ENCODE measurements at regions not wholly inside any gene's neighbourhood (a gene's known extent, or its start where the extent isn't known, plus 50 kb on each side); places are given as distances from the start of the nearest gene placed in this dataset.

GRCh38 chr1:182293119-182293589, 98.4 kb downstream of the GLUL start:
- DNase-seq: no peak

GRCh38 chr1:182292193-182292741, 99.3 kb downstream of the GLUL start:
- DNase-seq: no peak

- no peak for DNase-seq
Observed at GRCh38 chr1:182291584-182292192, 99.9 kb downstream of the GLUL start.

GRCh38 chr1:182288749-182289604, 102.6 kb downstream of the GLUL start:
- no peak for DNase-seq

- no peak for DNase-seq
Observed at GRCh38 chr1:182286761-182287160, 104.8 kb downstream of the GLUL start.

GRCh38 chr1:182283746-182284544, 107.6 kb downstream of the GLUL start:
- DNase-seq: no peak

GRCh38 chr1:182281541-182281940, 110.0 kb downstream of the GLUL start:
- no peak for DNase-seq

GRCh38 chr1:182280504-182280900, 111.1 kb downstream of the GLUL start:
- peak; percentile 32 for DNase-seq

GRCh38 chr1:182279724-182280503, 111.7 kb downstream of the GLUL start:
- peak; percentile 50 for DNase-seq

- no peak for DNase-seq
Observed at GRCh38 chr1:182279302-182279701, 112.3 kb downstream of the GLUL start.

GRCh38 chr1:182278144-182279054, 113.2 kb downstream of the GLUL start:
- no peak for DNase-seq

- no peak for DNase-seq
Observed at GRCh38 chr1:182275271-182275670, 116.3 kb downstream of the GLUL start.

GRCh38 chr1:182274618-182275017, 117.0 kb downstream of the GLUL start:
- DNase-seq: no peak

- DNase-seq: no peak
Observed at GRCh38 chr1:182270731-182271130, 120.9 kb downstream of the GLUL start.

- DNase-seq: no peak
Observed at GRCh38 chr1:182269097-182269496, 122.5 kb downstream of the GLUL start.

- no peak for DNase-seq
Observed at GRCh38 chr1:182268669-182269068, 122.9 kb downstream of the GLUL start.

GRCh38 chr1:182264185-182264584, 127.4 kb downstream of the GLUL start:
- no peak for DNase-seq

GRCh38 chr1:182263706-182264105, 127.9 kb downstream of the GLUL start:
- no peak for DNase-seq

GRCh38 chr1:182262425-182262824, 129.2 kb downstream of the GLUL start:
- DNase-seq: no peak

GRCh38 chr1:182261655-182262054, 129.9 kb downstream of the GLUL start:
- no peak for DNase-seq

- no peak for DNase-seq
Observed at GRCh38 chr1:182260516-182260915, 131.1 kb downstream of the GLUL start.
